ENCODE measurements at regions not wholly inside any gene's neighbourhood (a gene's known extent, or its start where the extent isn't known, plus 50 kb on each side); places are given as distances from the start of the nearest gene placed in this dataset.
"Not testable (repeated sequence)": the region's sequence is repeated elsewhere in the genome, so short reads cannot be mapped to it uniquely, and the experiment has no call there.

- no peak for ATAC-seq
Observed at GRCh38 chr4:163273922-163274321, 58.5 kb downstream of the NPY1R start.

DNA sequence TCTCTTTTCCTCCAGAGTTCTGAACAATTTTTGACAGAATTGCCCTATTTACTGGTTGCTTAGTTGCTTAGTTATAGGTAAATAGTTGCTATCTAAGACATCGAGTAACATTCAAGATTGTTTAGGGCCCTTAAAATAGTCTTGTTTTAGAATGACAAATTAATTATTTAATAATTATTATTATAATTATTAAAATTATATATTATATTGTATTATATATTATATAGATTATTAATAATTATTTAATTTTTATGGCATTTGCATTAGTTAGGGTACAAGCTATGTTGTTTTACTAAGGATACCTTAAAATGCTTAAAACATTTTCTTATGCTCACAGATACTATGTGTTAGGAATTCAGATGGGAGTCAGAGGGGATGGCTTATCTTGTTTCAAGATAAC, 59.2 kb downstream of the NPY1R start:
- no peak for DNase-seq (ENCODE audit: low spot score)
- ATAC-seq, result no peak
- intact Hi-C loops (cut with DNase I), result no loop called here

More at GRCh38 chr4:163273922-163274321, 58.5 kb downstream of the NPY1R start:
- no peak for DNase-seq (ENCODE audit: low spot score)
- intact Hi-C loops (cut with DNase I), result no loop called here

GRCh38 chr4:163271555-163272127, 60.8 kb downstream of the NPY1R start:
- DNase-seq (ENCODE audit: low spot score) (no peak), ATAC-seq (no peak)
- intact Hi-C loops (cut with DNase I), result no loop called here

DNA sequence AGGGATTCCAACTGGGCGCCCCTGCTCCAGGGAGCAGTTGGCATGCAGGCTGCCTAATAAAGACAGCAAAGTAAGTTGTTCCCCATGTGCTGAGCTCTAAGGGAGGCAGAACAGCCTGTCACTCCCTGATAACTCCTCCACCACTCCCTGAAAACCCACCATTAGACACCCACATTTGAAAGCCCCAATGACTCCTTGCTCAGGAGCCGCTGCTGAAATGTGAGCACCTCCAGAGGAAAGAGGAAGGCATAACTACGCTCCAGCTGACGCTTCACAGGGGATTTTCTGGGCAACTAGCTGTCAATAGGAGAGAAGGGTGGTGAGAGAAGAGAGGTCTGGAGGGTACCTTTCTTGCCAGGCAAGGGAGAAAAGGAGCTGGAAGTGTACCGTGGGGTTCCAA, 62.5 kb downstream of the NPY1R start:
- intact Hi-C loops (cut with DNase I), result no loop called here
- DNase-seq (ENCODE audit: low spot score) (no peak), ATAC-seq (no peak)

GRCh38 chr4:163269166-163269565, 63.2 kb downstream of the NPY1R start:
- DNase-seq (ENCODE audit: low spot score) (no peak), ATAC-seq (no peak)
- intact Hi-C loops (cut with DNase I), result no loop called here

- intact Hi-C loops (cut with DNase I), result no loop called here
- ATAC-seq (no peak), DNase-seq (ENCODE audit: low spot score) (no peak)
Observed at GRCh38 chr4:163264934-163265333, 67.5 kb downstream of the NPY1R start.

DNA sequence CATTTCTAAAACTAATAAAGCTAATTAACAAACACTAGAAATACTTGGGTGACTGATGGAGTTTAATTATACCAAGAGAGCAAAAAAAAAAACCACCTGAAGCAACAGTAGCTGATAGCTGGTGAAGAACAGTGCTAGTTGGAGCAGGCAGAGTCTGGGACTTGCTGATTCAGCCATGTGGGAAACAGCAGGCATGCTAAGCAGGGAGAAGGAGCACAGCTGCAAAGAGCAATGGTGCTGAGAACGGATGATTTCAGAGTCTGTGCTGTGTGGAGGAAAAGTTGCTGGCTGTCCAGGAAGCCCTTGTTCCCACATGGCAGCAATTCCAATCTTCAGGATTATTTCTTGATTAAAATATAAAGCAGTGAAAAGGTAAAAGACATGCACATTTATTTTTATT, 68.8 kb downstream of the NPY1R start:
- DNase-seq (ENCODE audit: low spot score) (no peak), ATAC-seq (no peak)
- intact Hi-C loops (cut with DNase I), result no loop called here

DNA sequence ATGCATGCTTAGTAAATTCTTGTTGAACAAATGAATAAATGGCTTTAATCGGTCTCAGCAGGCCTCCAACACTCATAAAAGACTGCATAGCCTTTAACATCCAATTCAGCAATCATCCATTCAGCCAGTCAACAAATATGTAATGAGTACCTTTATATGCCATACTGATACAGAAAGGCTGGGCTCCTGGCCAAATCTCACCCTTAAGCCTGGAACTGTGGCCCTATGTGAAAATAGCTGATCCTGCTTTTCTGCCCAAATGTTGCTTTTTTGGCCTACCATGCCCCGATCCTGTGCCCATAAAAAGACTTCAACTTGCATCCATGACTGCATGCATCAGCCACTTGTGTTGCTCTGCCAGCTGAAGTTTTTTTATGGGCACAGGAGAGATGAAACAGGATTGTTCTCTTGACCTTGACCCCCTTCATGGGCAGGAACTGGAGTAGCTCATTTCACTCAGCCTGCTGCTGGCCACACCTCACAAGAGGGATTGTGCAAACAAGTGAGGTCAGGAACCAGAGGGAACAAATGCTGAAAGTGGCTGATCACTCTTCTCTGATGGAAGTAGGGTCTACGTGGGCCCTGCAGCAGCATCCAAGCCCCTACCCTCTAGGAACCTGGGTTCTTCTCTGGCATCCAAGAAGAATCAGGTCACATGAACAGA, 75.6 kb downstream of the NPY1R start:
- intact Hi-C loops (cut with DNase I), result no loop called here
- ATAC-seq (no peak), DNase-seq (ENCODE audit: low spot score) (no peak)

- no peak for DNase-seq (ENCODE audit: low spot score)
- intact Hi-C loops (cut with DNase I), result loop anchor here (5.0 kb wide), 1 partner anchor 304 kb away; no protein-coding TSS in a partner anchor
- ATAC-seq, result no peak
Observed at GRCh38 chr4:163251204-163251603, 81.2 kb downstream of the NPY1R start.

GRCh38 chr4:163249042-163249441, 82.4 kb upstream of the NAF1 start:
- DNase-seq (ENCODE audit: low spot score) (no peak), ATAC-seq (no peak)
- intact Hi-C loops (cut with DNase I), result no loop called here

DNA sequence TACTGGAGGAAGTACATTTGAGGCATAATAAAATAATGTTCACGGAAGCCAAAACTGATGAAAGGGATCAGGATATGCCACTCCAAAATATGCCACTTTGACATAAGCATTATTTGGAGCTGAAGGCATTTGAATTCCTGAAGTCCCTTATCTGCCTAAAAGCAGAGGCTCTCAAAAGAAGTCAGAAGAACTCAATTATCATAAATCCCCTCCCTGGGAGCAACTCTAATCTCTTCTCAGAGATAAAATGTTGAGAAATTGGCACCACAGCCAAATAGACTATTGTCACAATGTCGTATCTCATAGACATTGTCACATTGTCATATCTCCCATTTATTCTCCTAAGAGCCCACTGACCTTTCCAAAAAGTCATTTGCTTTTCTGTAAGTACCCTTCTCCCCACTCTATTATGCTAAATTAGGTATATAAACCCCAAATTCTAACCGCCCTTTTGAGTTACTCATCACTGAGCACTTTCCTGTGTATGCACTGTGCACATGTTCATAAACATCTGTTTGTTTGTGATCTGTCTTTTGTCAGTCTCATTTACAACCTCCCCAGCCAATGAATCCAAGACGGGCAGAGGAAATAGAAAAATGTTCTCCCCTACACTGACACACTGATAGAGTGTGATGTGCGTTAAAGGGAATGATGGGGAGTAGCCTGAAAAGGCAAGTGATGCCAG, 78.5 kb upstream of the NAF1 start:
- no peak for DNase-seq (ENCODE audit: low spot score)
- intact Hi-C loops (cut with DNase I), result no loop called here
- no peak for ATAC-seq

GRCh38 chr4:163243297-163243981, 76.7 kb upstream of the NAF1 start:
- intact Hi-C loops (cut with DNase I), result no loop called here
- DNase-seq (ENCODE audit: low spot score) (no peak), ATAC-seq (no peak)

- no peak for ATAC-seq
- DNase-seq (ENCODE audit: low spot score), result no peak
- intact Hi-C loops (cut with DNase I), result no loop called here
Observed at GRCh38 chr4:163237856-163238255, 71.2 kb upstream of the NAF1 start.

DNA sequence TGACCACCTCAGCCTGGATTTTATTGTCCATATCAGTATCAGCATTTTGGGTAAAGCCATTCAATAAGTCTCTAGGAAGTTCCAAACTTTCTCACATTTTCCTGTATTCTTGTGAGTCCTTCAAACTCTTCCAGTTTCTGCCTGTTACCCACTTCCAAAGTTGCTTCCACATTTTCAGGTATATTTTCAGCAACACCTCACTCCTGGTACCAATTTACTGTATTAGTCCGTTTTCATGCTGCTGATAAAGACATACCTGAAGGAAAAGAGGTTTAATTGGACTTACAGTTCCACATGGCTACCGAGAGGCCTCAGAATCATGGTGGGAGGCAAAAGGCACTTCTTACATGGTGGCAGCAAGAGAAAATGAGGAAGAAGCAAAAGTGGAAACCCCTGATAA, 69.7 kb upstream of the NAF1 start:
- intact Hi-C loops (cut with DNase I); DNase-seq (ENCODE audit: low spot score); ATAC-seq: not testable (repeated sequence)

DNA sequence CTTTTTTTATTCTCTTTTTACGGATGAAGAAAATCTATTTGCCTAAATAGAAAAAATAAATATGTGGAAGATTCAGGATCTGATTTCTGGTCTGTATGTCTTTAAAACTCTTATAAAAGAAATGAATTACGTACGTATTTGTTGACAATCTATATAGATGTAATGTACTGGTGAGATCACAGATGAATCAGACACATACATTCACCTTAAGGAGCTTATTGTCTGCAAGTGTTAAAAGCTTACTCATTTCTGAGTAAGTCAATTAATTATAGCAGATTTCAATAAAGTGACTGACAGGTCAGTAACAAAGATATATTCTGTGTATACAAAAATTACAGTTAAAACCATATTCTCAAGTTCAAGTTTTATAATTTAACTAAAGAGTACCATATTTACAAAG, 66.6 kb upstream of the NAF1 start:
- DNase-seq (ENCODE audit: low spot score) (no peak), ATAC-seq (no peak)
- intact Hi-C loops (cut with DNase I), result no loop called here

DNA sequence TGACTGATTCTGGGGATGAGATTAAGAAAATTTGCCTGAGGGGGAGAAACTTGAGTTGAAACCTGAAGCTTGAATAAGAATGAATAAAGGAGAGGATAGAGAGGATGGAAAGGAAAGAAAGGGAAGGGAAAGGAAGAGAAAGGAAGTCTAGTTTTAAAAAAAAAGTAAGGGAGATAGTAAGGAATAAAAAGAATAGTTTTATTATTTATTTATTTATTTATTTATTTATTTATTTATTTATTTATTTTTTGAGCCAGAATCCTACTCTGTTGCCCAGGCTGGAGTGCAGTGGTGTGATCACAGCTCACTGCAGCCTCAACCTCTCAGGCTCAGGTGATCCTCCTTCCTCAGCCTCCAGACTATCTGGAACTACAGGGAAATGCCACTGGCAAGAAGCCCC, 62.0 kb upstream of the NAF1 start:
- DNase-seq (ENCODE audit: low spot score), result no peak
- intact Hi-C loops (cut with DNase I), result no loop called here
- no peak for ATAC-seq

DNA sequence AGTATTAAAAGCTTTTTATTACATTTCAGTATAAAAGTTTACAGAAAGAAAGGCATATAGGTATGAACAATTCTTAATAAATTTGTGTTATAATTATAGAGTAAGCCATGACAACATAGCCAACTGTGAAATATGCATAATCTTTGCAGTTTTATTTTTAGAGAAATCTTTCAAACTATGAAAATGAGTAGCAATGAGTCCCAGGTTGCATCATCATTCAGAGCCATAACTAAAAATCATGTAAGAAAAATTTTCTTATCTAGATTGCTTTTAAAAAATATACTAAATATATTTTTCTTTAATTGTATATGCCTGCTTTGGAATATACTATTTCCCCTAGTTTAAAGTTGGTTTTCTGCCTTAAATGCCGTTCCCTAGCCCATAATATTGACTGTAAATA, 54.8 kb upstream of the NAF1 start:
- no peak for ATAC-seq
- intact Hi-C loops (cut with DNase I), result no loop called here
- DNase-seq (ENCODE audit: low spot score), result no peak

DNA sequence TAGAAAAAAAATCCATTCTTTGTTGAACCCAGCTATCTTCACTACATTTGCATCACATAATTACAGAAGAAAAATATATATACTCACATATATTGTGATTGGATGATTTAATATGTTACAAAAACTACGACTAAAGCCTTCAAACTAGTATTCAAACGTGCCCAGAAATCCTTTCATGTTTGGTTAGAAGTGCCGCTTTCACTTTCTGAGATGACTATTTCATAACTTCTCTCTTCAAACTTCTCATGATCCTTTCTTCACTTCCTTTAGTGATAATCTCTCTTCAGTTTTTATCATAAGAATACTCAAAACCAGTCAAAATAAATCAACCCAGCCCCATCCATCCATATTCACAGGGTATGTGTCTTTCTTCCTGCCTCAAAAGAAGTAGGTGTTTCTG, 50.8 kb upstream of the NAF1 start:
- no peak for ATAC-seq

More for the DNA sequence above, 50.8 kb upstream of the NAF1 start:
- no peak for DNase-seq (ENCODE audit: low spot score)
- intact Hi-C loops (cut with DNase I), result no loop called here

All from sciatic nerve (tissue), 2 donors.